OCI-LY3 (cell line): ENCODE measurements at regions not wholly inside any gene's neighbourhood (a gene's known extent, or its start where the extent isn't known, plus 50 kb on each side); places are given as distances from the start of the nearest gene placed in this dataset.

Source experiments
- H2AFZ ChIP-seq: fragments of 200-600, 300-600 bp; shearing (Covaris generic); 2 replicates; pipeline ENCODE4 v1.6.0; 2014; ENCODE audit warnings: antibody characterized with exemption, low read depth, low read length
- H3K27ac ChIP-seq: fragments of 200-600, 300-600 bp; sonication (generic); 2 replicates; pipeline ENCODE4 v1.5.1; 2014; ENCODE audit warnings: mild to moderate bottlenecking, low read length, moderate library complexity, mixed read lengths
- H3K27me3 ChIP-seq: fragments of 200-600, 300-600 bp; sonication (generic); 2 replicates; pipeline ENCODE4 v1.6.1; 2014; ENCODE audit warnings: low read depth, low read length, mixed read lengths
- H3K36me3 ChIP-seq: fragments of 200-600, 300-600 bp; sonication (generic); replicated peaks from 2 replicates; pipeline ENCODE3; 2014; ENCODE audit warnings: low read depth, low read length, mixed read lengths
- H3K4me1 ChIP-seq: fragments of 300-600, 200-600 bp; sonication (generic); 2 replicates; pipeline ENCODE4 v1.6.1; 2014; ENCODE audit warnings: low read length, mixed read lengths
- H3K4me2 ChIP-seq: fragments of 200-600, 300-600 bp; sonication (generic); 2 replicates; pipeline ENCODE4 v1.6.1; 2014; ENCODE audit warnings: low read length, mixed read lengths
- H3K4me3 ChIP-seq: fragments of 300-600, 200-600 bp; sonication (generic); 2 replicates; pipeline ENCODE4 v1.5.1; 2014; ENCODE audit warnings: antibody characterized with exemption, mild to moderate bottlenecking, low read length, moderate library complexity
- H3K79me2 ChIP-seq: fragments of 300-600, 200-600 bp; shearing (Covaris generic); 2 replicates; pipeline ENCODE4 v1.6.1; 2014; ENCODE audit warnings: mild to moderate bottlenecking, low read length, mixed read lengths
- H3K9ac ChIP-seq: fragments of 300-600, 200-600 bp; shearing (Covaris generic); 2 replicates; pipeline ENCODE4 v1.6.0; 2014; ENCODE audit warnings: mild to moderate bottlenecking, low read length, moderate library complexity
- H3K9me3 ChIP-seq: fragments of 200-600, 300-600 bp; shearing (Covaris generic); 2 replicates; pipeline ENCODE4 v1.6.1; 2014; ENCODE audit warnings: low read length, mixed read lengths; ENCODE audit not compliant: insufficient read depth
- H4K20me1 ChIP-seq: fragments of 200-600, 300-600 bp; sonication (generic); 2 replicates; pipeline ENCODE4 v1.6.1; 2016; ENCODE audit warnings: low read length, mixed read lengths; ENCODE audit not compliant: insufficient read depth
- EZH2phosphoT487 ChIP-seq: fragments of 200-600 bp; shearing (Covaris generic); IDR thresholded peaks from 2 replicates; pipeline ENCODE4 v1.6.1; 2018; ENCODE audit warnings: antibody characterized with exemption, mixed run types, low read depth
- TF ChIP-seq, protein P1 (sequence below): fragments of 200-600, 300-600 bp; sonication (generic); IDR thresholded peaks from 2 replicates; pipeline ENCODE4 v1.5.1; 2014; ENCODE audit warnings: antibody characterized with exemption, low read length, low read depth

DNA sequence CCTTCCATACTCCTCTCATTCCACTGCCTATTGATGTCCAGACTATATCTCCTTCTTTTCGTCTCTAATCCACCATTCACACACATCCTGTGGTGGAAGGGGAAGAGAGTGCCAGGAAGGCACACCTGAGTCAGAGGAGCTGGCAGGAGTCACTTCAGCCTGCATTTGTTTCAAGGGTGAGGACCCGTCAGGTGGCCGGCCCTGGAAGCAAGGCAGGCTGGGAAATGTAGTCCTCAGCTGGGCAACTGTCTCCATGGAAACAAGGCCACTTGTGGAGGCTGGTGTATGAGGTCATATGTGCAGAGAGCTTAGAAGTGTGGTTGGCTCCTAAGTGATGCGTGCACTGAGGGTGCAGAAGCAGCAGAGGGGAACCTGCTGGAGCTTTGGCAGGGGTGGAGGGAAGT lies 278.4 kb downstream of the NSG2 start:
- Histone ChIP-seq H3K9me3 (no peaks in the 10 kb centered on the region), H3K4me2 (no peak overlapping the region), H3K4me3 (no peak overlapping the region), H3K36me3 (no peaks in the 10 kb centered on the region), H4K20me1 (no peaks in the 10 kb centered on the region), H3K4me1 (no peaks in the 10 kb centered on the region), H2AFZ (no peak overlapping the region; the same call in 1 of the 2 replicates), H3K27ac (no peak overlapping the region), H3K79me2 (no peaks in the 10 kb centered on the region), H3K9ac (no peak overlapping the region), H3K27me3 (peaks cover 23% of the 10 kb centered on the region; the same call in 1 of the 2 replicates)
- TF ChIP-seq, protein P1, sequence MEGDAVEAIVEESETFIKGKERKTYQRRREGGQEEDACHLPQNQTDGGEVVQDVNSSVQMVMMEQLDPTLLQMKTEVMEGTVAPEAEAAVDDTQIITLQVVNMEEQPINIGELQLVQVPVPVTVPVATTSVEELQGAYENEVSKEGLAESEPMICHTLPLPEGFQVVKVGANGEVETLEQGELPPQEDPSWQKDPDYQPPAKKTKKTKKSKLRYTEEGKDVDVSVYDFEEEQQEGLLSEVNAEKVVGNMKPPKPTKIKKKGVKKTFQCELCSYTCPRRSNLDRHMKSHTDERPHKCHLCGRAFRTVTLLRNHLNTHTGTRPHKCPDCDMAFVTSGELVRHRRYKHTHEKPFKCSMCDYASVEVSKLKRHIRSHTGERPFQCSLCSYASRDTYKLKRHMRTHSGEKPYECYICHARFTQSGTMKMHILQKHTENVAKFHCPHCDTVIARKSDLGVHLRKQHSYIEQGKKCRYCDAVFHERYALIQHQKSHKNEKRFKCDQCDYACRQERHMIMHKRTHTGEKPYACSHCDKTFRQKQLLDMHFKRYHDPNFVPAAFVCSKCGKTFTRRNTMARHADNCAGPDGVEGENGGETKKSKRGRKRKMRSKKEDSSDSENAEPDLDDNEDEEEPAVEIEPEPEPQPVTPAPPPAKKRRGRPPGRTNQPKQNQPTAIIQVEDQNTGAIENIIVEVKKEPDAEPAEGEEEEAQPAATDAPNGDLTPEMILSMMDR: no peak
- TF ChIP-seq EZH2phosphoT487: no peak

DNA sequence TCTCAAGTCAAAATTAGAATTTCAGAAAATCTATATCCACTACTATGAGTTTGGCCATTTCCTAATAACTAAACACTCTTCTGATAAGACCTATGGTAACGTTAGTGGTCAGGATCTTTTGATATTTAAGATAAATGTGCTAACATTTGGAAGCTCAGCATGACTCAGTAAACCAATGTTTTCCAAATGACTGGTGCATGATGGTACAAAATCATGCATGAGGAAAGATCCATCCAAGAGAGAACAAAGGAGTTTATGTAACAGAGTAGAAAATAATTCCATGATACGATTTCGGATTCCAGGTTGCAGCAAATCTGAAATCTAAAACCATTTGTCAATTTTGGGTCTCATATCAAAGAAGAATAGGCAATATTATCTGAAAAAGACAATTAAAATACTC lies 279.2 kb downstream of the NSG2 start:
- TF ChIP-seq, protein P1: no peak
- no peak for TF ChIP-seq EZH2phosphoT487
- Histone ChIP-seq H2AFZ (no peak overlapping the region), H3K36me3 (no peaks in the 10 kb centered on the region), H4K20me1 (no peaks in the 10 kb centered on the region), H3K4me2 (no peak overlapping the region), H3K79me2 (no peaks in the 10 kb centered on the region), H3K9me3 (no peaks in the 10 kb centered on the region), H3K27me3 (peaks cover 27% of the 10 kb centered on the region), H3K27ac (no peak overlapping the region), H3K4me3 (no peak overlapping the region), H3K9ac (no peak overlapping the region), H3K4me1 (no peaks in the 10 kb centered on the region)

DNA sequence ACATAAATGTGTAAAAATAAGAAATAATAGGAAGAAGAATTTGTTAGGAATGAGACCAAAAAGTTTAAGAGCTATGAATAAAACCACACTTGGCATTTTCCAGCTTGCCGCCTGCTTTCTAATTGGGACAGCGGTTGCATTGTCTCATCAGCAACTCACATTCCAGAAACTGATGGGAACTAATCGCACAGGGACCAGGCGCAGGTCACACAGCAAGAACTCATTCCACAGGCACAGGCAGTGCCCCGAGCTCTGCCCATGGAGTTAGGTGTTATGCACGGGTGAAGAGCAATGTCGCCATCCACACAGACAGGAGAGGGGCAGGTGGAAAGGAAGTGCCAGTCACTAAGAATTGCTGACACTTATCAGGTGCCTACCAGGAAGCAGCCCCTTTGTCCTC lies 279.9 kb downstream of the NSG2 start:
- H3K4me2 ChIP-seq: no peak overlapping the region
- H4K20me1 ChIP-seq: no peaks in the 10 kb centered on the region
- peaks cover 34% of the 10 kb centered on the region for H3K27me3 ChIP-seq
- no peaks in the 10 kb centered on the region for H3K4me1 ChIP-seq
- no peak overlapping the region for H3K27ac ChIP-seq
- H2AFZ ChIP-seq: no peak overlapping the region
- no peak overlapping the region for H3K9ac ChIP-seq
- no peaks in the 10 kb centered on the region for H3K36me3 ChIP-seq
- H3K4me3 ChIP-seq: no peak overlapping the region
- H3K9me3 ChIP-seq: no peaks in the 10 kb centered on the region
- TF ChIP-seq, protein P1: no peak
- TF ChIP-seq EZH2phosphoT487: no peak
- no peaks in the 10 kb centered on the region for H3K79me2 ChIP-seq

DNA sequence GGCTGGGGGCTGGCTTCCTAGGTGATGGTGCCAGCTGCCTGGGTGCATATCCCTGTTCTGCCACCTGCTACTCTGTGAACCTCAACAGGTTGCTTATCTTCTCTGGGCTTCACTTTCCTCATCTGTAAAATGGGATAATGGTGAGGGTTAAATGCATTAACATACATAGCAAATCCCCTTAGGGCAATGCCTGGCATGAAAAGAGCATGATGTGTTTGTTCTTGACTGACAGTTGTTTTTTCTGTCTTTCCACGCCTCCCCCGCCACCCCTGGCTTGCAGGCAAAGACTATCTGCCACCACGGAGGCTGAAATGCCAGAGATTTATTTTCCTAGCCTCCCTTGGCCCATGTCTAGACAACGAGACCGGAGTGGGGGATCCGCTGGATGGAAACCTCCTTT lies 280.5 kb downstream of the NSG2 start:
- no peak overlapping the region for H2AFZ ChIP-seq
- H3K4me3 ChIP-seq: no peak overlapping the region
- TF ChIP-seq EZH2phosphoT487: no peak
- no peak overlapping the region for H3K4me2 ChIP-seq
- no peak overlapping the region for H3K27ac ChIP-seq
- peaks cover 39% of the 10 kb centered on the region for H3K27me3 ChIP-seq
- H3K9ac ChIP-seq: no peak overlapping the region
- H4K20me1 ChIP-seq: no peaks in the 10 kb centered on the region
- H3K79me2 ChIP-seq: no peaks in the 10 kb centered on the region
- no peaks in the 10 kb centered on the region for H3K9me3 ChIP-seq
- H3K36me3 ChIP-seq: no peaks in the 10 kb centered on the region
- no peaks in the 10 kb centered on the region for H3K4me1 ChIP-seq

DNA sequence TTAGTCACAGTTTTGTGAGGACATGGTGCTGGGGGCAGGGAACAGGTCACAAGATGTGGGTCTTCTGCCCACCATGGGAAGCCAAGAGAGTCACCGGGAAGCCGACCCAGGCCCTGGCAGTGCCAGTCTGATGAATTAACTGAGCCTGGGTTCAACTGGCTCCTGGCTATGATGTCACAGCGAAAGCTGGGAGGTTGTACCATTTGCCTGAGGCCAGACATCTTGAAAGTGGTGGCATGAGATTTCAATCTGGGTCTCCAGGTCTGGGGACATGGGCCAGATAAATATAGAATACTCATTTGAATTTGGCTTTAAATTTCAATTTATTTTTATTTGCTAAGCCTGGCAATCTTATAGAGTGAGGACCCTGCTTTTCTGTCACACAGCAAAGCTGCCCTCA lies 280.9 kb downstream of the NSG2 start:
- H2AFZ ChIP-seq: no peak overlapping the region
- H3K4me1 ChIP-seq: no peaks in the 10 kb centered on the region
- no peak overlapping the region for H3K4me3 ChIP-seq
- TF ChIP-seq, protein P1: no peak
- TF ChIP-seq EZH2phosphoT487: no peak
- no peaks in the 10 kb centered on the region for H3K79me2 ChIP-seq
- H3K4me2 ChIP-seq: no peak overlapping the region
- H3K27ac ChIP-seq: no peak overlapping the region
- no peaks in the 10 kb centered on the region for H3K9me3 ChIP-seq
- no peaks in the 10 kb centered on the region for H4K20me1 ChIP-seq
- peaks cover 39% of the 10 kb centered on the region for H3K27me3 ChIP-seq
- H3K9ac ChIP-seq: no peak overlapping the region
- H3K36me3 ChIP-seq: no peaks in the 10 kb centered on the region
